GM12891 (cell line): ENCODE measurements at regions not wholly inside any gene's neighbourhood (a gene's known extent, or its start where the extent isn't known, plus 50 kb on each side); places are given as distances from the start of the nearest gene placed in this dataset.
"Not testable (repeated sequence)": the region's sequence is repeated elsewhere in the genome, so short reads cannot be mapped to it uniquely, and the experiment has no call there.

Experiments
- POLR2A ChIP-seq: IDR thresholded peaks from 2 replicates; pipeline ENCODE4 v1.6.1; 2011; ENCODE audit warnings: low read depth, low read length, control low read depth
- POLR2AphosphoS5 ChIP-seq: IDR thresholded peaks from 2 replicates; pipeline ENCODE4 v1.6.1; 2011; ENCODE audit warnings: low read depth, low read length, control low read depth
- SPI1 ChIP-seq: IDR thresholded peaks from 2 replicates; pipeline ENCODE4 v1.6.1; 2011; ENCODE audit warnings: low read depth, low read length, control low read depth

GRCh38 chr18:73101491-73101890 lies 233.7 kb upstream of the NETO1 start:
- not testable (repeated sequence) for TF ChIP-seq POLR2AphosphoS5, SPI1, POLR2A
